Mesenchymal stem cell (in vitro differentiated cells and primary cell): ENCODE measurements at regions not wholly inside any gene's neighbourhood (a gene's known extent, or its start where the extent isn't known, plus 50 kb on each side); places are given as distances from the start of the nearest gene placed in this dataset.
A peak's percentile ranks its signal among the peaks of the same experiment; 100 is the strongest.

Source experiments
- DNase-seq: peaks from one replicate; pipeline ENCODE4 v3.0.0-alpha.2; 2013
- H2AFZ ChIP-seq: one replicate; pipeline ENCODE4 v1.6.1; 2013; ENCODE audit warnings: low read depth, mild to moderate bottlenecking, control low read depth, inconsistent platforms, low read length, moderate library complexity
- H2AK5ac ChIP-seq: 2 replicates; pipeline ENCODE4 v1.6.1; 2013; ENCODE audit warnings: low read length, moderate library complexity, mild to moderate bottlenecking, inconsistent platforms; ENCODE audit not compliant: severe bottlenecking
- H2BK120ac ChIP-seq: one replicate; pipeline ENCODE4 v1.6.1; 2013; ENCODE audit warnings: low read depth, mild to moderate bottlenecking, inconsistent platforms, low read length, moderate library complexity
- H2BK12ac ChIP-seq, 2 experiments: one replicate each; pipeline ENCODE4 v1.6.1; 2013; ENCODE audit warnings: inconsistent platforms in 2 of 2, low read length in 2 of 2, mild to moderate bottlenecking in 2 of 2, moderate library complexity in 2 of 2, control low read depth in 1 of 2
- H2BK15ac ChIP-seq: one replicate; pipeline ENCODE4 v1.6.1; 2013; ENCODE audit warnings: mild to moderate bottlenecking, low read depth, inconsistent platforms; ENCODE audit not compliant: poor library complexity, severe bottlenecking
- H2BK5ac ChIP-seq: 2 replicates; pipeline ENCODE4 v1.6.1; 2013; ENCODE audit warnings: low read depth, mild to moderate bottlenecking, low read length, control low read depth, inconsistent platforms; ENCODE audit not compliant: poor library complexity, severe bottlenecking
- H3K14ac ChIP-seq, 2 experiments: one replicate each; pipeline ENCODE4 v1.6.1; 2013; ENCODE audit warnings: inconsistent platforms in 2 of 2, low read length in 2 of 2, control low read depth in 1 of 2, mild to moderate bottlenecking in 1 of 2, moderate library complexity in 1 of 2
- H3K18ac ChIP-seq, 2 experiments: one replicate each; pipeline ENCODE4 v1.6.1; 2013; ENCODE audit warnings: inconsistent platforms in 2 of 2, low read length in 2 of 2, control low read depth in 1 of 2, low read depth in 1 of 2, mild to moderate bottlenecking in 1 of 2
- H3K23ac ChIP-seq, 2 experiments: one replicate each; pipeline ENCODE4 v1.6.1; 2013; ENCODE audit warnings: inconsistent platforms in 2 of 2, low read length in 2 of 2, mild to moderate bottlenecking in 2 of 2, moderate library complexity in 2 of 2, control low read depth in 1 of 2
- H3K27ac ChIP-seq: 2 replicates; pipeline ENCODE4 v1.5.1; 2013; ENCODE audit warnings: mild to moderate bottlenecking, moderate library complexity, low read length, control low read depth, inconsistent platforms; ENCODE audit not compliant: poor library complexity, severe bottlenecking
- H3K27me3 ChIP-seq, 2 experiments: 2 replicates each; pipeline versions ENCODE4 v1.6.1 to v1.7.0; 2013; ENCODE audit warnings: low read length in 2 of 2, mild to moderate bottlenecking in 2 of 2, moderate library complexity in 2 of 2, control low read depth in 1 of 2, inconsistent platforms in 1 of 2; ENCODE audit not compliant: control insufficient read depth in 1 of 2, insufficient read depth in 1 of 2
- H3K36me3 ChIP-seq, 2 experiments: 2 replicates each; pipeline versions ENCODE4 v1.6.1 to v1.7.0; 2013; ENCODE audit warnings: low read length in 2 of 2, control low read depth in 1 of 2, inconsistent platforms in 1 of 2, low read depth in 1 of 2, mild to moderate bottlenecking in 1 of 2; ENCODE audit not compliant: insufficient read depth in 2 of 2, control insufficient read depth in 1 of 2
- H3K4ac ChIP-seq, 2 experiments: one replicate each; pipeline ENCODE4 v1.6.1; 2013; ENCODE audit warnings: inconsistent platforms in 2 of 2, low read length in 2 of 2, mild to moderate bottlenecking in 2 of 2, moderate library complexity in 2 of 2, control low read depth in 1 of 2, low read depth in 1 of 2
- H3K4me1 ChIP-seq: 2 replicates; pipeline ENCODE4 v1.6.1; 2013; ENCODE audit warnings: low read depth, low read length, control low read depth; ENCODE audit not compliant: control insufficient read depth, insufficient read depth
- H3K4me2 ChIP-seq: 2 replicates; pipeline ENCODE4 v1.6.1; 2013; ENCODE audit warnings: low read length, mild to moderate bottlenecking, inconsistent platforms; ENCODE audit not compliant: poor library complexity, severe bottlenecking
- H3K4me3 ChIP-seq, 2 experiments: 2 replicates each; pipeline versions ENCODE4 v1.5.1 to v1.7.0; 2013; ENCODE audit warnings: low read length in 2 of 2, mild to moderate bottlenecking in 2 of 2, control low read depth in 1 of 2, low read depth in 1 of 2; ENCODE audit not compliant: insufficient read depth in 1 of 2
- H3K79me1 ChIP-seq: replicated peaks from 2 replicates; pipeline ENCODE4 v1.6.1; 2013; ENCODE audit warnings: mild to moderate bottlenecking, control low read depth, low read length, inconsistent platforms; ENCODE audit not compliant: poor library complexity, severe bottlenecking
- H3K9ac ChIP-seq: 2 replicates; pipeline ENCODE4 v1.7.0; 2013; ENCODE audit warnings: mild to moderate bottlenecking, low read length, moderate library complexity
- H3K9me3 ChIP-seq: 2 replicates; pipeline ENCODE4 v1.7.0; 2013; ENCODE audit warnings: mild to moderate bottlenecking, low read length; ENCODE audit not compliant: control insufficient read depth
- H4K8ac ChIP-seq: one replicate; pipeline ENCODE4 v1.6.1; 2013; ENCODE audit warnings: inconsistent platforms, mild to moderate bottlenecking, low read length, moderate library complexity
- H4K91ac ChIP-seq: one replicate; pipeline ENCODE4 v1.6.1; 2013; ENCODE audit warnings: mild to moderate bottlenecking, low read length, inconsistent platforms
- WGBS: methylation state at CpG from one replicate; pipeline ENCODE4 v1.1.7; 2013; ENCODE audit warnings: mixed read lengths; 5-methylcytosine and 5-hydroxymethylcytosine counted together

- no peak overlapping the region for H4K91ac ChIP-seq
- no peak overlapping the region for H2BK120ac ChIP-seq
- DNase-seq, result no peak
- H3K4me2 ChIP-seq, result no peak overlapping the region
- no peak overlapping the region for H2AK5ac ChIP-seq
- H3K79me1 ChIP-seq, result no peaks in the 10 kb centered on the region
- no peak overlapping the region for H2BK5ac ChIP-seq
- H2AFZ ChIP-seq, result no peak overlapping the region
- H3K9ac ChIP-seq, result no peak overlapping the region
- H4K8ac ChIP-seq, result no peak overlapping the region
- no peak overlapping the region for H3K4me3 ChIP-seq
- no peak overlapping the region for H3K14ac ChIP-seq
- H3K18ac ChIP-seq, result no peak overlapping the region
- no peak overlapping the region for H3K27ac ChIP-seq
- H3K4me1 ChIP-seq, result no peaks in the 10 kb centered on the region
- H3K23ac ChIP-seq, result no peak overlapping the region
- no peak overlapping the region for H2BK12ac ChIP-seq
- H2BK15ac ChIP-seq, result no peak overlapping the region
- no peaks in the 10 kb centered on the region for H3K9me3 ChIP-seq
- H3K4ac ChIP-seq, result no peak overlapping the region
- no peaks in the 10 kb centered on the region for H3K36me3 ChIP-seq
- no peaks in the 10 kb centered on the region for H3K27me3 ChIP-seq
- 100% methylated on average over 1 of the region's 2 CpGs for WGBS
Measured at GRCh38 chr17:69814031-69814430, 261.0 kb upstream of the KCNJ16 start.

- Histone ChIP-seq H3K79me1 (no peaks in the 10 kb centered on the region), H3K9me3 (no peaks in the 10 kb centered on the region), H2BK5ac (no peak overlapping the region), H3K4me2 (no peak overlapping the region), H3K18ac (no peak overlapping the region), H3K36me3 (no peaks in the 10 kb centered on the region), H3K27me3 (no peaks in the 10 kb centered on the region), H3K4ac (no peak overlapping the region), H2BK120ac (no peak overlapping the region), H3K4me1 (no peaks in the 10 kb centered on the region), H3K9ac (no peak overlapping the region), H4K91ac (no peak overlapping the region), H3K27ac (no peak overlapping the region), H2BK15ac (no peak overlapping the region), H4K8ac (no peak overlapping the region), H3K4me3 (no peak overlapping the region), H2AFZ (no peak overlapping the region), H2AK5ac (no peak overlapping the region), H3K14ac (no peak overlapping the region), H3K23ac (no peak overlapping the region), H2BK12ac (no peak overlapping the region)
- no peak for DNase-seq
- 91% methylated on average over 1 of the region's 4 CpGs for WGBS
Measured at GRCh38 chr17:69815406-69815805, 259.6 kb upstream of the KCNJ16 start.

DNA sequence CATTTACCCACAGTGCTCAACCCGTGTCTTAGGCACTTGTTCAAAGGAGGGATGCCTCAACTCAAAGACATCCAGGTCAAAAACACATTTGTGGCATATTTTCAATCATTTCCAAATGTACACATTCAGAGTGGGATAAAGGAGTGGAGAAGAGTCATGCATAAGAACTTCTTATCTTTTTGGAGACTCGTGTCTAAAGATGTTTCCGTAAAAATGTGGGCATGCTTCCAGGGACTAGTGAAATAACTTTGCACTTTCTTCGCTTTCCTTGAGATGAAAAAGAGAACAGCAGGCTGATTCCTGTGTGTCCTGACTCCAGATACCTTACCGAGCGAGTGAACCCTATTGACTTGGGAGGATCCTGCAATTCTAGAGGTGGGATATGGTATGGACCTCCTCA lies 256.6 kb upstream of the KCNJ16 start:
- Histone ChIP-seq H3K79me1 (no peaks in the 10 kb centered on the region), H3K4me3 (no peak overlapping the region), H2BK12ac (no peak overlapping the region), H3K4me2 (no peak overlapping the region), H3K27me3 (no peaks in the 10 kb centered on the region), H3K9me3 (no peaks in the 10 kb centered on the region), H3K14ac (no peak overlapping the region), H4K8ac (no peak overlapping the region), H3K36me3 (peaks cover 0 to 7% of the 10 kb centered on the region in 2 experiments), H3K18ac (no peak overlapping the region), H3K4ac (no peak overlapping the region), H2AFZ (no peak overlapping the region), H3K27ac (no peak overlapping the region), H2AK5ac (no peak overlapping the region), H4K91ac (no peak overlapping the region), H3K23ac (no peak overlapping the region), H3K9ac (no peak overlapping the region), H3K4me1 (peaks cover 3% of the 10 kb centered on the region), H2BK15ac (no peak overlapping the region), H2BK5ac (no peak overlapping the region), H2BK120ac (no peak overlapping the region)
- no peak for DNase-seq
- WGBS, result 79% methylated on average over 3 of the region's 6 CpGs

DNA sequence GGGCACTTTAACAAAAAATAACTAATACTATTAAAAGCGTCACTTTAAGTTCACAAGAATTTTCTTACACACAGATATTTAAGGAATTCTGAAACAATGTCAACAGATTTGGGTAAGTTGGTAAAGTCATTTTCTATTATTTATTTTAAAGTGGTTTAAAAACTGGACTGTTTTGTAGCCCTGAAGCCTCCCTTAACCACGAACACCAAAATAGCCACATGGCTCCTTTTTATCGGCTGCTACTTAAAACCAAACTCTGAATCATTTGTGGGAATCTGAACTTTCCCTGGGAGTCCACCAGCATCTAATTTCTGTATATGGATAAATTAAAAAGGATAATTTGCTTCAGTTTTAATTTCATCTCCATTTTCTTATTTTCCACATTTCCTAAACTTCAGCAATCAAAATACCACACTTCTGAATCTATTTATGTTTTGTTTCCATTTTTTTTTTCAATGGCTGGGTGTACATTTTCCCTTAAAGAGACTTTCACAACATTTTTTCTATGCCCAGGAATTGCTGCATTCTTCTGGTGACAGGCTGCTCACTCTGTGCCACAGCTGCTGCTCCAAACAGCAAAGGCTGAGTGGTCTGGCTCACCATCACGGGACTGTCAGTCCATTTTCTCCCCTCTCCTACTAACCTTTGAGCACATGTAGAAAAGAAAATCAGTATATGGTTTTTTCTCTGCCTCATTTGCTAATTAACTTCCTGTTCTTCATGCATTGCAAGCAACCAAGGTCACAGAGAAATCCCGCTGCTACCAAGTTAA lies 255.5 kb upstream of the KCNJ16 start:
- H3K18ac ChIP-seq, result no peak overlapping the region

More for the DNA sequence above, 255.5 kb upstream of the KCNJ16 start:
- no peak overlapping the region for H3K14ac ChIP-seq
- H2AK5ac ChIP-seq, result no peak overlapping the region
- no peak overlapping the region for H2AFZ ChIP-seq
- no peak overlapping the region for H4K91ac ChIP-seq
- no peak overlapping the region for H3K4me2 ChIP-seq
- no peaks in the 10 kb centered on the region for H3K27me3 ChIP-seq
- peaks cover 3% of the 10 kb centered on the region for H3K4me1 ChIP-seq
- no peak overlapping the region for H3K4ac ChIP-seq
- H3K23ac ChIP-seq, result no peak overlapping the region
- no peak overlapping the region for H2BK15ac ChIP-seq
- no peak overlapping the region for H2BK120ac ChIP-seq
- H3K9me3 ChIP-seq, result no peaks in the 10 kb centered on the region
- H2BK5ac ChIP-seq, result no peak overlapping the region
- peaks cover 0 to 7% of the 10 kb centered on the region in 2 experiments for H3K36me3 ChIP-seq
- no peak overlapping the region for H2BK12ac ChIP-seq
- DNase-seq, result peak; percentile 51
- no peak overlapping the region for H3K9ac ChIP-seq
- no peaks in the 10 kb centered on the region for H3K79me1 ChIP-seq
- WGBS, result 54% methylated on average over 2 of the region's 5 CpGs
- no peak overlapping the region for H3K27ac ChIP-seq
- no peak overlapping the region for H3K4me3 ChIP-seq
- H4K8ac ChIP-seq, result no peak overlapping the region
